PC-9 (cell line): ENCODE measurements at regions not wholly inside any gene's neighbourhood (a gene's known extent, or its start where the extent isn't known, plus 50 kb on each side); places are given as distances from the start of the nearest gene placed in this dataset.

Experiments
- CTCF ChIP-seq: fragments of 200-600 bp; sonication (generic); conservative IDR thresholded peaks from 2 replicates; pipeline ENCODE4 v1.6.1; 2017; ENCODE audit warnings: mixed run types, antibody characterized with exemption, mild to moderate bottlenecking, moderate library complexity
- EZH2 ChIP-seq: fragments of 200-600 bp; sonication (generic); IDR thresholded peaks from 2 replicates; pipeline ENCODE4 v1.8.0; 2017; ENCODE audit warnings: antibody characterized with exemption, low read depth

GRCh38 chr2:196459539-196459938 is 180.0 kb upstream of the CCDC150 start:
- TF ChIP-seq CTCF (no peak), EZH2 (no peak)
